ENCODE measurements at regions not wholly inside any gene's neighbourhood (a gene's known extent, or its start where the extent isn't known, plus 50 kb on each side); places are given as distances from the start of the nearest gene placed in this dataset.

GRCh38 chr10:44325157-44325556, 59.7 kb downstream of the CXCL12 start:
- H3K4me1 Mint-ChIP-seq: no peaks in the 10 kb centered on the region
- no peak for DNase-seq

GRCh38 chr10:44323838-44324237, 61.1 kb downstream of the CXCL12 start:
- no peak for TF ChIP-seq CTCF (IDR thresholded peaks at IDR 0.05)
- no peaks in the 10 kb centered on the region for H4K20me1 ChIP-seq (ENCODE audit: insufficient read depth, low read length)
- H3K27me3 Mint-ChIP-seq (ENCODE audit: low read depth in 3 of 3): peaks cover 0 to 11% (median 4%) of the 10 kb centered on the region in 3 donors

More at GRCh38 chr10:44325157-44325556, 59.7 kb downstream of the CXCL12 start:
- H4K20me1 ChIP-seq (ENCODE audit: insufficient read depth, low read length): no peaks in the 10 kb centered on the region
- no peak overlapping the region for H3K27ac ChIP-seq (ENCODE audit: low read depth in 1 of 2, low read length in 2 of 2)
- Mint-ChIP-seq H3K9me3 (peaks cover 0 to 3% (median 2%) of the 10 kb centered on the region in 7 donors), H3K27ac (no peak overlapping the region), H3K4me3 (no peak overlapping the region), H3K36me3 (no peaks in the 10 kb centered on the region), H3K27me3 (ENCODE audit: low read depth in 3 of 3) (peaks cover 3 to 11% (median 4%) of the 10 kb centered on the region in 3 donors)
- no peak overlapping the region for H3K4me3 ChIP-seq (replicated peaks in 1 of 3; ENCODE audit: low read depth in 2 of 3, low read length in 3 of 3)
- H3K4me2 ChIP-seq (replicated peaks; ENCODE audit: extremely low read depth, low read length, poor library complexity, severe bottlenecking): no peak overlapping the region
- H3K9ac ChIP-seq (ENCODE audit: insufficient read depth, low read length, poor library complexity, severe bottlenecking): no peak overlapping the region
- H3K9me3 ChIP-seq (replicated peaks in 1 of 2; ENCODE audit: control insufficient read depth in 1 of 2, insufficient read depth in 1 of 2, low read length in 2 of 2): no peaks in the 10 kb centered on the region
- intact Hi-C loops (cut with micrococcal nuclease): no loop called here
- TF ChIP-seq CTCF (IDR thresholded peaks at IDR 0.05): no peak
- no peaks in the 10 kb centered on the region for H3K79me2 ChIP-seq (ENCODE audit: insufficient read depth, low read length)
- no peak overlapping the region for H2AFZ ChIP-seq (ENCODE audit: insufficient read depth, low read depth, low read length, poor library complexity, severe bottlenecking)
- H3K4me1 ChIP-seq (ENCODE audit: control insufficient read depth in 1 of 2, insufficient read depth in 2 of 2, low read length in 2 of 2): no peaks in the 10 kb centered on the region
- no peaks in the 10 kb centered on the region for H3K27me3 ChIP-seq (ENCODE audit: control insufficient read depth in 2 of 2, insufficient read depth in 2 of 2, low read length in 2 of 2)
- no peaks in the 10 kb centered on the region for H3K36me3 ChIP-seq (replicated peaks in 1 of 2; ENCODE audit: control insufficient read depth in 1 of 2, insufficient read depth in 2 of 2, low read length in 2 of 2)
- 93% methylated on average over 3 of the region's 3 CpGs for WGBS (ENCODE audit: insufficient coverage)

More at GRCh38 chr10:44323838-44324237, 61.1 kb downstream of the CXCL12 start:
- intact Hi-C loops (cut with micrococcal nuclease): no loop called here
- H3K27ac Mint-ChIP-seq: no peak overlapping the region
- no peaks in the 10 kb centered on the region for H3K4me1 Mint-ChIP-seq
- Histone ChIP-seq H3K4me2 (replicated peaks; ENCODE audit: extremely low read depth, low read length, poor library complexity, severe bottlenecking) (no peak overlapping the region), H3K9me3 (replicated peaks in 1 of 2; ENCODE audit: control insufficient read depth in 1 of 2, insufficient read depth in 1 of 2, low read length in 2 of 2) (no peaks in the 10 kb centered on the region), H3K4me1 (ENCODE audit: control insufficient read depth in 1 of 2, insufficient read depth in 2 of 2, low read length in 2 of 2) (no peaks in the 10 kb centered on the region), H3K79me2 (ENCODE audit: insufficient read depth, low read length) (no peaks in the 10 kb centered on the region), H3K4me3 (replicated peaks in 1 of 3; ENCODE audit: low read depth in 2 of 3, low read length in 3 of 3) (no peak overlapping the region), H2AFZ (ENCODE audit: insufficient read depth, low read depth, low read length, poor library complexity, severe bottlenecking) (no peak overlapping the region), H3K27ac (ENCODE audit: low read depth in 1 of 2, low read length in 2 of 2) (no peak overlapping the region), H3K27me3 (ENCODE audit: control insufficient read depth in 2 of 2, insufficient read depth in 2 of 2, low read length in 2 of 2) (no peaks in the 10 kb centered on the region), H3K9ac (ENCODE audit: insufficient read depth, low read length, poor library complexity, severe bottlenecking) (no peak overlapping the region), H3K36me3 (replicated peaks in 1 of 2; ENCODE audit: control insufficient read depth in 1 of 2, insufficient read depth in 2 of 2, low read length in 2 of 2) (no peaks in the 10 kb centered on the region)
- peaks cover 0 to 2% (median 2%) of the 10 kb centered on the region in 7 donors for H3K9me3 Mint-ChIP-seq
- H3K4me3 Mint-ChIP-seq: no peak overlapping the region
- H3K36me3 Mint-ChIP-seq: no peaks in the 10 kb centered on the region
- no CpG with 5 or more reads among the region's 3 CpGs for WGBS (ENCODE audit: insufficient coverage)
- no peak for DNase-seq
